ENCODE measurements at regions not wholly inside any gene's neighbourhood (a gene's known extent, or its start where the extent isn't known, plus 50 kb on each side); places are given as distances from the start of the nearest gene placed in this dataset.

GRCh38 chr1:81325397-81325796 is 475.3 kb upstream of the ADGRL2 start:
- DNase-seq (ENCODE audit: low read depth in 1 of 2, low spot score in 1 of 2) = no peak
- Histone ChIP-seq H3K27ac (replicated peaks) (no peak overlapping the region), H3K27me3 (ENCODE audit: insufficient read depth, poor library complexity, severe bottlenecking) (peaks cover 2% of the 10 kb centered on the region), H3K4me3 (replicated peaks; ENCODE audit: insufficient read depth, low read length) (no peak overlapping the region)
- TF ChIP-seq CTCF (IDR thresholded peaks at IDR 0.05; ENCODE audit: insufficient read depth, low read length) = no peak
- TF ChIP-seq GABPA (IDR thresholded peaks at IDR 0.05; ENCODE audit: low read depth) = no peak
- no peak for TF ChIP-seq REST (IDR thresholded peaks at IDR 0.05; ENCODE audit: insufficient replicate concordance, low read depth)
- no peak for TF ChIP-seq SPI1 (IDR thresholded peaks at IDR 0.05; ENCODE audit: borderline replicate concordance, low read depth)
- TF ChIP-seq POLR2AphosphoS5 (IDR thresholded peaks at IDR 0.05; ENCODE audit: low read depth) = no peak

- Histone ChIP-seq H3K4me3 (replicated peaks; ENCODE audit: insufficient read depth, low read length) (no peak overlapping the region), H3K27me3 (ENCODE audit: insufficient read depth, poor library complexity, severe bottlenecking) (peaks cover 2% of the 10 kb centered on the region), H3K27ac (replicated peaks) (no peak overlapping the region)
- TF ChIP-seq POLR2AphosphoS5 (IDR thresholded peaks at IDR 0.05; ENCODE audit: low read depth) = no peak
- no peak for DNase-seq (ENCODE audit: low read depth in 1 of 2, low spot score in 1 of 2)
Observed at GRCh38 chr1:81323862-81324261, 476.9 kb upstream of the ADGRL2 start.

- H3K4me3 ChIP-seq (replicated peaks; ENCODE audit: insufficient read depth, low read length) = no peak overlapping the region
- H3K27me3 ChIP-seq (ENCODE audit: insufficient read depth, poor library complexity, severe bottlenecking) = no peaks in the 10 kb centered on the region
- TF ChIP-seq REST (IDR thresholded peaks at IDR 0.05; ENCODE audit: insufficient replicate concordance, low read depth) (no peak), CTCF (IDR thresholded peaks at IDR 0.05; ENCODE audit: insufficient read depth, low read length) (no peak), SPI1 (IDR thresholded peaks at IDR 0.05; ENCODE audit: borderline replicate concordance, low read depth) (no peak), POLR2AphosphoS5 (IDR thresholded peaks at IDR 0.05; ENCODE audit: low read depth) (no peak), GABPA (IDR thresholded peaks at IDR 0.05; ENCODE audit: low read depth) (no peak)
- no peak overlapping the region for H3K27ac ChIP-seq (replicated peaks)
- DNase-seq (ENCODE audit: low read depth in 1 of 2, low spot score in 1 of 2) = no peak
Observed at GRCh38 chr1:81317191-81317590, 483.5 kb upstream of the ADGRL2 start.

- no peak overlapping the region for H3K4me3 ChIP-seq (replicated peaks; ENCODE audit: insufficient read depth, low read length)
- H3K27ac ChIP-seq (replicated peaks) = no peak overlapping the region
- TF ChIP-seq SPI1 (IDR thresholded peaks at IDR 0.05; ENCODE audit: borderline replicate concordance, low read depth) = no peak
- TF ChIP-seq CTCF (IDR thresholded peaks at IDR 0.05; ENCODE audit: insufficient read depth, low read length) = no peak
- TF ChIP-seq REST (IDR thresholded peaks at IDR 0.05; ENCODE audit: insufficient replicate concordance, low read depth) = no peak
- no peak for TF ChIP-seq POLR2AphosphoS5 (IDR thresholded peaks at IDR 0.05; ENCODE audit: low read depth)
- no peak for TF ChIP-seq GABPA (IDR thresholded peaks at IDR 0.05; ENCODE audit: low read depth)
- H3K27me3 ChIP-seq (ENCODE audit: insufficient read depth, poor library complexity, severe bottlenecking) = no peaks in the 10 kb centered on the region
- no peak for DNase-seq (ENCODE audit: low read depth in 1 of 2, low spot score in 1 of 2)
Observed at GRCh38 chr1:81314513-81315233, 486.1 kb upstream of the ADGRL2 start.
